ENCODE measurements at regions not wholly inside any gene's neighbourhood (a gene's known extent, or its start where the extent isn't known, plus 50 kb on each side); places are given as distances from the start of the nearest gene placed in this dataset.

GRCh38 chr18:6553234-6553900, 138.7 kb upstream of the L3MBTL4 start:
- FAIRE-seq (no peak), DNase-seq (ENCODE audit: low read depth) (peak; percentile 34)
- TF ChIP-seq CTCF (IDR thresholded peaks at IDR 0.05; ENCODE audit: insufficient read depth, low read length, severe bottlenecking), result no peak

DNA sequence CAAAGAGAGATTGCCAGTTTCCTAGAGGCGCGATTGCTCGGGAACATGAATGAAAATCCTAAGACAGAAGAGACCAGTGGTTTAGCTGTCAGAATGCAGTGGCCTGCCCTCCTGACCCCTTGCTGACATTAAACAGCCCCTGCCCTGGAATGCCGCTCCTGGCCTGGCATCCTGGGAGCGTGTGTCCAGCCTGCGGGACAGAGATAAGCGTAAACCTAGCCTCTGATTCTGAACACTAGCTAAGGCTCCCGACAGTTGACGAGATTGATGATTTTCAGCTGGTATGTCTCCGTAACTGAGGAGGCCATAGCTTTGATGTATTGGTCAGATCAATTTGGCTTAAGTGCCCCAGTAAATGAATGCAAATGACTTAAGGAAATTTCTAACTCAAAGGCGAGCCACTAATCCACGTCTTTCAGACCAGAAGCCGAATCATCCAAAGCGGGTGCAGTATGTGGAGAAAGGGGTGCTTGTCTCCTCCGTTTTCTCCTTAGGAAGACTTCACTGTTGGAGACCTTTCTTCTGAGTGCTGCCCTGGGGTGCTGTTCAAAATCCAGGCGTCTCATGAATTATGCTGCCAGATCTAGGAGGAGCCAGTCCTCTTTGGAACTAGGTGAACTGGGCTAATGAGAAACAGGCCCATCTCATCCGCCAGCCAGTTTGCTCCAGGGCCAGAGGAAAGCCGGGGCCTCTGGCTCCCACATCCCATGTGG, 142.5 kb upstream of the L3MBTL4 start:
- no peak overlapping the region for H3K4me3 ChIP-seq (ENCODE audit: low read depth, low read length)
- no peak for DNase-seq (ENCODE audit: low read depth)
- no peaks in the 10 kb centered on the region for H3K27me3 ChIP-seq (ENCODE audit: control insufficient read depth, insufficient read depth, low read length)
- TF ChIP-seq CTCF (IDR thresholded peaks at IDR 0.05; ENCODE audit: insufficient read depth, low read length, severe bottlenecking), result no peak
- no peak for FAIRE-seq
- H3K36me3 ChIP-seq (ENCODE audit: control insufficient read depth, insufficient read depth, low read length), result no peaks in the 10 kb centered on the region

More at GRCh38 chr18:6553234-6553900, 138.7 kb upstream of the L3MBTL4 start:
- H3K36me3 ChIP-seq (ENCODE audit: control insufficient read depth, insufficient read depth, low read length), result no peaks in the 10 kb centered on the region
- H3K27me3 ChIP-seq (ENCODE audit: control insufficient read depth, insufficient read depth, low read length), result no peaks in the 10 kb centered on the region
- no peak overlapping the region for H3K4me3 ChIP-seq (ENCODE audit: low read depth, low read length)

DNA sequence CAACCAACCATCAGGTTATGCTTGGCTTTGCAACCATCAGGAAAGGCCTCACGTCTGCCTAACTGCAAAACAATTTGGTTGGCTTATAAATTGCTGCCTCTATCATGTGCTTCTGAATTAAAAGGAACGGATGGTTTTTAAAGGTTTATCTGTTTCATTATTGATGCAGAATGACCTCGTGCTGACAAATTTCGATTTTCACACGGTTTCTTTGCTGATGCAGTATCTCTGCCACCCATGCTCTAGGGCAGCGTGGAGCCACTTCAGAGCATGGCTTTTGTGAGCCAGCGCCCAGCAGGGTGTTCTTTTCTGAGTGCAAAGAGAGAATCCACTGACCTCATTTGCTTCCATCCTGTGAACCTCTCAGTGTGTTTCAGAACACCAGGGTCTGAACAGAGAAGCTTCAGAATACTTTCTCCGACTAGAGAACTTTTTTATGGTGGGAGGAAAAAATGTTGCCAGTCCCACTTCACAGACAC, 143.1 kb upstream of the L3MBTL4 start:
- FAIRE-seq, result no peak
- H3K27me3 ChIP-seq (ENCODE audit: control insufficient read depth, insufficient read depth, low read length), result no peaks in the 10 kb centered on the region

DNA sequence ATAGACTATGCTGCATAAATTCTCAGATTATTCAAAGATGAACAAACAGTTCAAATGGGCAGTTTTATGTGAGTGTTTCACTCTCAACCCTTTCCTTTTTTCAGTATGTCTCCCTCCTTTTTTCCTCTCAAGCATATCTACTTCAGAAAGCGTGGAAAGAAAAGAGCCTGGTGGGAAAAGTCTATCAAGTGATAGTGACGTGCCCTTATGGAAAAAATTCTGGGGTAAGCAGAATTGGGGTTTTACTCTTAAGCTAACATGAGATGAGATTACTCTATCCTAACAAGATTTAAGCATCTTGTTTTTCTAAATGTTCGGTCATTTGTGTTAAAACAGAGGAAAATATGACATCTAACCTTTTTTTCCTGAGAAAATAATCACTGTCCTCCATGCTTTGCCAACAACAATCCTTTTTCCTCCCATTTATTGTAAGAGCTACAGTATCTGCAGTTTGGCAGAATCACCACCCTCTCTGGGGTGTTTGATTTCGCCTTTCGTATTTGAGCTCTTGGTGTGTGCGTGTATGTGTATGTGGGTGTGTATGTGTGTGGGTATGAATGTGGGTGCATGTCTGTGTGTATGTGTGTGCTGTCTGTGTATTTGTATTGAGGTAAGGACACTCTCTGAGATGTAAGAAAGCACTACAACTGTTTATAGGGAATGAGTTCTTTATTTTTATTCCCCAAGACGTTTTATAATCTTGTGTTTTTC, 143.9 kb upstream of the L3MBTL4 start:
- H3K36me3 ChIP-seq (ENCODE audit: control insufficient read depth, insufficient read depth, low read length), result no peaks in the 10 kb centered on the region
- no peak overlapping the region for H3K4me3 ChIP-seq (ENCODE audit: low read depth, low read length)
- FAIRE-seq (no peak), DNase-seq (ENCODE audit: low read depth) (no peak)
- no peaks in the 10 kb centered on the region for H3K27me3 ChIP-seq (ENCODE audit: control insufficient read depth, insufficient read depth, low read length)
- no peak for TF ChIP-seq CTCF (IDR thresholded peaks at IDR 0.05; ENCODE audit: insufficient read depth, low read length, severe bottlenecking)

More for the DNA sequence above, 143.1 kb upstream of the L3MBTL4 start:
- Histone ChIP-seq H3K36me3 (ENCODE audit: control insufficient read depth, insufficient read depth, low read length) (no peaks in the 10 kb centered on the region), H3K4me3 (ENCODE audit: low read depth, low read length) (no peak overlapping the region)
- no peak for TF ChIP-seq CTCF (IDR thresholded peaks at IDR 0.05; ENCODE audit: insufficient read depth, low read length, severe bottlenecking)
- DNase-seq (ENCODE audit: low read depth), result no peak

DNA sequence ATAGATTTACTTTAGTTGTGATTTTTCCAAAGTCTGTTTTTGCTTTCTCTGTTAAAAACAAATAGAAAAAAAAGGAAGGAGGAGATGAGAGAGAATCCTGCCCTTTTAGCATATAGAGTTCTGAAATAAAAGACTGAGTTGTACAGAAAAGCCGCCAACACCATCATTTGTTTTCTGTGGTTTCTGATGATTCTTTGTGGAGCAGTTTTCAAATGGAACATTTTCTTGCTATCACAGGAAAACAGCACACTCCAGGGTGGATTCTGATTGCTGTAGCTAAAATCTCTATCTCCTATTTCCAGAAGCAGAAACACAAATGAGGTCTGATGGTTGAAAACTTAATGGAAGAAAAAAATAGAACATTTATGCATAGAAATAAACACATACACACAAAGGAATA, 144.6 kb upstream of the L3MBTL4 start:
- no peak for DNase-seq (ENCODE audit: low read depth)
- TF ChIP-seq CTCF (IDR thresholded peaks at IDR 0.05; ENCODE audit: insufficient read depth, low read length, severe bottlenecking), result no peak

More for the DNA sequence above, 144.6 kb upstream of the L3MBTL4 start:
- Histone ChIP-seq H3K36me3 (ENCODE audit: control insufficient read depth, insufficient read depth, low read length) (no peaks in the 10 kb centered on the region), H3K4me3 (ENCODE audit: low read depth, low read length) (no peak overlapping the region), H3K27me3 (ENCODE audit: control insufficient read depth, insufficient read depth, low read length) (no peaks in the 10 kb centered on the region)
- no peak for FAIRE-seq
